Embryonic facial prominence (tissue), 1 donor: ENCODE measurements at regions not wholly inside any gene's neighbourhood (a gene's known extent, or its start where the extent isn't known, plus 50 kb on each side); places are given as distances from the start of the nearest gene placed in this dataset.

Source experiments
- DNase-seq: peaks from one replicate; pipeline ENCODE4 v3.0.0-alpha.2; 2016; ENCODE audit errors: extremely low spot score

GRCh38 chr18:32621034-32621433 lies 150.4 kb upstream of the GAREM1 start:
- DNase-seq, result no peak

GRCh38 chr18:32618546-32618945 lies 147.9 kb upstream of the GAREM1 start:
- no peak for DNase-seq

- DNase-seq, result no peak
Observed at GRCh38 chr18:32613821-32614220, 143.1 kb upstream of the GAREM1 start.

GRCh38 chr18:32612651-32613050 lies 142.0 kb upstream of the GAREM1 start:
- DNase-seq, result no peak

- no peak for DNase-seq
Observed at GRCh38 chr18:32610176-32610575, 139.5 kb upstream of the GAREM1 start.

GRCh38 chr18:32607816-32608215 lies 137.1 kb upstream of the GAREM1 start:
- DNase-seq, result no peak

- DNase-seq, result no peak
Observed at GRCh38 chr18:32598144-32598543, 127.5 kb upstream of the GAREM1 start.

- no peak for DNase-seq
Observed at GRCh38 chr18:32596501-32596900, 125.8 kb upstream of the GAREM1 start.

- DNase-seq, result peak; percentile 40
Observed at GRCh38 chr18:32595832-32596231, 125.2 kb upstream of the GAREM1 start.

GRCh38 chr18:32588191-32588590 lies 117.5 kb upstream of the GAREM1 start:
- no peak for DNase-seq

GRCh38 chr18:32583431-32583830 lies 112.7 kb upstream of the GAREM1 start:
- DNase-seq, result no peak

GRCh38 chr18:32582455-32582854 lies 111.8 kb upstream of the GAREM1 start:
- no peak for DNase-seq

- no peak for DNase-seq
Observed at GRCh38 chr18:32577561-32577960, 106.9 kb upstream of the GAREM1 start.

- DNase-seq, result no peak
Observed at GRCh38 chr18:32576296-32576916, 105.7 kb upstream of the GAREM1 start.

GRCh38 chr18:32566960-32567359 lies 96.3 kb upstream of the GAREM1 start:
- no peak for DNase-seq

GRCh38 chr18:32553640-32554365 lies 83.1 kb upstream of the GAREM1 start:
- no peak for DNase-seq

- no peak for DNase-seq
Observed at GRCh38 chr18:32553174-32553573, 82.5 kb upstream of the GAREM1 start.

- no peak for DNase-seq
Observed at GRCh38 chr18:32552421-32553030, 81.8 kb upstream of the GAREM1 start.

GRCh38 chr18:32550963-32551362 lies 80.3 kb upstream of the GAREM1 start:
- DNase-seq, result no peak

GRCh38 chr18:32549248-32550110 lies 78.8 kb upstream of the GAREM1 start:
- DNase-seq, result no peak

- no peak for DNase-seq
Observed at GRCh38 chr18:32548688-32549087, 78.0 kb upstream of the GAREM1 start.

GRCh38 chr18:32545631-32546030 lies 74.9 kb upstream of the GAREM1 start:
- no peak for DNase-seq
